GM06990 (cell line): ENCODE measurements at regions not wholly inside any gene's neighbourhood (a gene's known extent, or its start where the extent isn't known, plus 50 kb on each side); places are given as distances from the start of the nearest gene placed in this dataset.

Source experiments
- DNase-seq: peaks from one replicate; pipeline ENCODE4 v3.0.0-alpha.2; 2011; ENCODE audit not compliant: insufficient read length; ENCODE audit errors: extremely low read depth
- H3K27me3 ChIP-seq: replicated peaks from 2 replicates; pipeline ENCODE4 v1.6.0; 2011; ENCODE audit warnings: low read length; ENCODE audit not compliant: control insufficient read depth, insufficient read depth
- H3K36me3 ChIP-seq: 2 replicates; pipeline ENCODE4 v1.5.1; 2011; ENCODE audit warnings: low read length; ENCODE audit not compliant: control insufficient read depth, insufficient read depth
- H3K4me3 ChIP-seq: replicated peaks from 2 replicates; pipeline ENCODE4 v1.5.1; 2011; ENCODE audit warnings: low read depth, mild to moderate bottlenecking, control low read depth, low read length
- TF ChIP-seq, protein P1 (sequence below): IDR thresholded peaks from 2 replicates; pipeline ENCODE4 v1.5.1; 2011; ENCODE audit warnings: low read length, control low read depth, mild to moderate bottlenecking, inconsistent platforms; ENCODE audit not compliant: insufficient read depth, poor library complexity, severe bottlenecking

DNA sequence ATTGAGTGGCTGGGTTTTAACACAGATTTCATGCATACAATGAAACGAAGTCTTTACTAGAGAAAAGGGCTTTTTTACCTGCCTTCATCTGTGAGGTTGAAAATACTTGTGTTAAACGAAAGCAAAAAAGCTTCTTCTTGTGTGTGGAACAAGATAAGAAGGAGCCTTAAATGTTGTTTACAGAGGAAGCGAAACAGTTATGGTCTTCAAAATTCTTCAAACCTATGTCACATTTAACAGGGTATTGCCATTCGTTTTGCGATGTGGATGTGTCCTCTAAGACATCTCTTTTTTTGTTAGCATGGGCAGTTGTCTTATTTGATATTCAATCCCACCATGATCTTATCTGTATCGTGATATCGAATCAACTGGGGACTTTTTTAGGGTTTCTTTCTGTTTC is 532.6 kb downstream of the TMEM182 start:
- DNase-seq, result no peak
- TF ChIP-seq, protein P1, sequence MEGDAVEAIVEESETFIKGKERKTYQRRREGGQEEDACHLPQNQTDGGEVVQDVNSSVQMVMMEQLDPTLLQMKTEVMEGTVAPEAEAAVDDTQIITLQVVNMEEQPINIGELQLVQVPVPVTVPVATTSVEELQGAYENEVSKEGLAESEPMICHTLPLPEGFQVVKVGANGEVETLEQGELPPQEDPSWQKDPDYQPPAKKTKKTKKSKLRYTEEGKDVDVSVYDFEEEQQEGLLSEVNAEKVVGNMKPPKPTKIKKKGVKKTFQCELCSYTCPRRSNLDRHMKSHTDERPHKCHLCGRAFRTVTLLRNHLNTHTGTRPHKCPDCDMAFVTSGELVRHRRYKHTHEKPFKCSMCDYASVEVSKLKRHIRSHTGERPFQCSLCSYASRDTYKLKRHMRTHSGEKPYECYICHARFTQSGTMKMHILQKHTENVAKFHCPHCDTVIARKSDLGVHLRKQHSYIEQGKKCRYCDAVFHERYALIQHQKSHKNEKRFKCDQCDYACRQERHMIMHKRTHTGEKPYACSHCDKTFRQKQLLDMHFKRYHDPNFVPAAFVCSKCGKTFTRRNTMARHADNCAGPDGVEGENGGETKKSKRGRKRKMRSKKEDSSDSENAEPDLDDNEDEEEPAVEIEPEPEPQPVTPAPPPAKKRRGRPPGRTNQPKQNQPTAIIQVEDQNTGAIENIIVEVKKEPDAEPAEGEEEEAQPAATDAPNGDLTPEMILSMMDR, result no peak
- Histone ChIP-seq H3K4me3 (no peak overlapping the region), H3K27me3 (no peaks in the 10 kb centered on the region), H3K36me3 (no peaks in the 10 kb centered on the region)

DNA sequence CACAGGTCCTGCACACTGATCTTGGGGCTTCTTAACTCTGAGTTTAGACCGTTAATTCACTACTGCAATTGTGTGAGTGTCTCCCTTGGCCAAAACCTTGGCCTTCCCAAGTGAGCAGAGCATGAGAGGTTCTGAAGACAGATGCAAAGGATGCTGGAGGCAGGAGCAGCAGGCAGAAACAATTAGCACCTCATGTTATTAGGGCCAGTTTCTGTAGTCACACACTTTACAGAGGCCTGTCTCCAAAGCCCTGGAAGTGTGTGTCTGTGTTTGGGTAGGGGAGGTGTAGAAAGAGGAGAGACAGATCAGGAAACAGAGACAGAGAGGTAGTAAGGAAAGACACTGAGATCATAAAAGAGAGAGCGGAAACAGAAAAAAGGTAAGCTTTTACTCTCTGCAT is 533.8 kb downstream of the TMEM182 start:
- no peak overlapping the region for H3K4me3 ChIP-seq
- no peaks in the 10 kb centered on the region for H3K36me3 ChIP-seq
- no peaks in the 10 kb centered on the region for H3K27me3 ChIP-seq
- TF ChIP-seq, protein P1, result no peak
- DNase-seq, result no peak

DNA sequence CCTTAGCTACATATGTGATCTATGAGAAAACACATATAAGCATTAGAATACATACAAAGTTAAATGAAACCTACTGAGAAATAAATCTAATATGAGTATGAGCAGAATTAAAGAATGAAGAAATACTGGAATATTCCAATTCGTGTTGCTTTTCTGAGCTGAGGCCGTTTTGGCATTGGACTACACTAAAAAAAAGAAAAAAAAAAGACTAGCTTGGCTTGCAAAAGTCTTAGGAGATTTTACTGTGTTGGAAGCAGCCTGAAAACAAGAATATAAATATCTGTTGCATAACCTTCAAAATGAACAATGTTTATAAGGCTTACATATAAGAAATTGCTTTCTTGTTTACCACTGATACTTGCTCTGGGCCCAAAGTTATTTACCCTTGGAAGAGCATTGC is 562.8 kb downstream of the TMEM182 start:
- no peak overlapping the region for H3K4me3 ChIP-seq
- H3K36me3 ChIP-seq, result no peaks in the 10 kb centered on the region
- H3K27me3 ChIP-seq, result no peaks in the 10 kb centered on the region
- DNase-seq, result no peak
- TF ChIP-seq, protein P1, result no peak

DNA sequence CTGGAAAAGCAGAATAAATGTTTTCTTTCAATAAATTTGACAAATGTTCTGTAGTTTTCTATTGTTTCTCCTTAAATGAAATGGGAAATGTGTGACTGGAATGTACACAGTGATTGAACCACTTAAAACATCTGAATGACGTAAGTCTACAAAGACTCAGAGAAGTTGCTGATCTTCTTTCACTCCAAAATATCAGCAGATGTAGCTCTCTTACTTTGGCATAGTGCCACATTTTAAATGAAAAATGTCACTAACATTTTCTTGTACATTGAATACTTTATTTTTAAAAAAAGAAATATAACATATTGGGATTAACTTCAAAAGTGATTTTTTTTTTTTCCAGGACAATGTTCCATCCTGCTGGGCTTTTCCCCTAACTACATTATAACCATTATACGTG is 565.6 kb downstream of the TMEM182 start:
- Histone ChIP-seq H3K4me3 (no peak overlapping the region), H3K27me3 (no peaks in the 10 kb centered on the region), H3K36me3 (no peaks in the 10 kb centered on the region)
- TF ChIP-seq, protein P1, result no peak
- no peak for DNase-seq

DNA sequence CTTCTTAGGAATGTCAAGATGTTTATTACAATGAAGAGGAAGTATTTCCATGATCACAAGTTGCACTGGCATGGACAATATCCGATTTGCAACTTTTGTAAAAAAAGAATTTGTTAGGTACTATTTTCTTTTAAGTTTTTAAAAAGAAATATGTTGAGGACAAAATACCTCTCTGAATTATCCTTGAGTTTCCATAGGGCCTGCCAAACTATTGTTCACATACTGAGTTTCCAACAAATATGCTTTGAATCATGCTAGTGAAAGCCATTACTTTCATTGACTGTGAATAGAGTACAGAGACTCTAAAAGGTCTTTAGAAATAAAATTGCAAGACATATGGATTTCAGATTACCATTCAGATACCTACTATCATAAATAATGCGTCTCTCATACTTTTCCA is 566.1 kb downstream of the TMEM182 start:
- TF ChIP-seq, protein P1, result no peak
- DNase-seq, result no peak
- Histone ChIP-seq H3K36me3 (no peaks in the 10 kb centered on the region), H3K4me3 (no peak overlapping the region), H3K27me3 (no peaks in the 10 kb centered on the region)

DNA sequence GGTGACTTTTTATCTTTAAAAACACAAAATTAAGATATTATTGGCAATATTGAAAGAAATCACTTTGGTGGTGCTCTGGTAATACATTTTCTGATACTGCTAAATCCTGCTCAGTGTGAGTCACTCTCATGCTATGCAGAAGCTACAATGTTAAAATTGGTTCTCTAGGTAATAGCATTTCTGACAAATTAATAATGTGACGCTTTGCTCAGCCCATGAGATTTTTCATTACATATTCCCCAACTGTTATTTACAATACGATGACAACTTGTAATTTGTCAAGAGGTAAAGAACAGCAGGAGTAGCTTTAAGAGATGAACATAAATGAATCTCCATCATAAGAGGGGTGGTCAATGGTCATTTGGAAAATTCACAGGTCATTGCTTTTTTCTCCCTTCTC is 573.6 kb downstream of the TMEM182 start:
- H3K36me3 ChIP-seq, result no peaks in the 10 kb centered on the region
- no peaks in the 10 kb centered on the region for H3K27me3 ChIP-seq
- H3K4me3 ChIP-seq, result no peak overlapping the region
- TF ChIP-seq, protein P1, result no peak
- DNase-seq, result no peak
